PFSK-1 (cell line): ENCODE measurements at regions not wholly inside any gene's neighbourhood (a gene's known extent, or its start where the extent isn't known, plus 50 kb on each side); places are given as distances from the start of the nearest gene placed in this dataset.

Experiments
- FOXP2 ChIP-seq: optimal IDR thresholded peaks from 2 replicates; pipeline ENCODE3; 2011; ENCODE audit warnings: borderline replicate concordance, control low read depth, inconsistent platforms; ENCODE audit not compliant: insufficient read depth; ENCODE audit errors: extremely low read length, extremely low read depth
- POLR2AphosphoS5 ChIP-seq: IDR thresholded peaks from 2 replicates; pipeline ENCODE4 v1.6.1; 2012; ENCODE audit warnings: low read depth, mild to moderate bottlenecking, control low read depth, low read length, moderate library complexity
- REST ChIP-seq, 2 experiments: IDR thresholded peaks; 2 replicates each; pipeline versions ENCODE4 v1.6.1 to v1.8.0; 2011 to 2012; ENCODE audit warnings: low read depth in 2 of 2, low read length in 2 of 2, control low read depth in 1 of 2, inconsistent platforms in 1 of 2, mild to moderate bottlenecking in 1 of 2, moderate library complexity in 1 of 2; ENCODE audit not compliant: insufficient read depth in 1 of 2
- SIN3A ChIP-seq: IDR thresholded peaks from 2 replicates; pipeline ENCODE4 v1.6.1; 2012; ENCODE audit warnings: mild to moderate bottlenecking, low read length, moderate library complexity, borderline replicate concordance; ENCODE audit not compliant: insufficient read depth
- TAF1 ChIP-seq: IDR thresholded peaks from 2 replicates; pipeline ENCODE4 v1.6.1; 2012; ENCODE audit warnings: low read length, control low read depth, borderline replicate concordance; ENCODE audit not compliant: insufficient read depth

- TF ChIP-seq TAF1 (no peak), FOXP2 (no peak), REST (IDR thresholded peaks at IDR 0.05; ENCODE audit: insufficient read depth in 1 of 2, low read depth in 2 of 2, low read length in 2 of 2) (no peak), SIN3A (no peak), POLR2AphosphoS5 (no peak)
Measured at GRCh38 chr2:891734-892133, 58.9 kb upstream of the SNTG2 start.

DNA sequence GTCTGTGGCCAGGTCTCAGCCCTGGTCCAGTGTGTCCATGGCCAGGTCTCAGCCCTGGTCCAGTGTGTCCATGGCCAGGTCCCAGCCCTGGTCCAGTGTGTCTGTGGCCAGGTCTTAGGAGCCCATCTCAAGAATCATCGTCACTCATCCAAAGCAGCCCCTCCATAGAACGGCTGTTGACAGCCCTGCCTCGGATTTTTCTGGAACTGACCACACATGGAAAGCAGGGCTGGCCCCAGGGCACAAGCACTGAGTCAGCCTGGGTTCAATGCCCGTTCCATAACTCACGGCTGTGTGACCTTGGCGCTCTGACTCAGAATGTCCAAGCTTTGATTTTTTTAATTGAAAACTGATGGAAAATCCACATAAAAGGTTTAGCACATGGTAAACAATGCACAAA lies 59.9 kb upstream of the SNTG2 start:
- no peak for TF ChIP-seq SIN3A
- no peak for TF ChIP-seq REST (IDR thresholded peaks at IDR 0.05; ENCODE audit: insufficient read depth in 1 of 2, low read depth in 2 of 2, low read length in 2 of 2)
- TF ChIP-seq FOXP2: no peak
- no peak for TF ChIP-seq TAF1
- TF ChIP-seq POLR2AphosphoS5: no peak

DNA sequence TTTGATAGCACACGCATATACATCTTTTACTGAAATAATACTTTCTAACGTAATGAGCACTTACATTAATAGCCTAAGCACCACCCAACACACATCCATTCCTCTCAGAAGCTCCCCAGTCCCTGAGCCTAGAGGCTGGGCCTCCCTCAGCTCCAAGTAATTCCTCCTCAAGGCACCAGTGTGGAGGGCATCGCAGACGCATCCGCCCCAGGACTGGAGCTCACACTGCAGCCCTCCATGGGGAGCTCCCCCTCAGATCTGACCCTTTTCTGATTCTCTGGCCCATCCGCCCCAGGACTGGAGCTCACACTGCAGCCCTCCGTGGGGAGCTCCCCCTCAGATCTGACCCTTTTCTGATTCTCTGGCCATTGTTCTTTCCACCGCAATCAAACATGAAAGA lies 60.4 kb upstream of the SNTG2 start:
- TF ChIP-seq SIN3A: no peak
- TF ChIP-seq REST (IDR thresholded peaks at IDR 0.05; ENCODE audit: insufficient read depth in 1 of 2, low read depth in 2 of 2, low read length in 2 of 2): no peak
- no peak for TF ChIP-seq FOXP2
- no peak for TF ChIP-seq TAF1

DNA sequence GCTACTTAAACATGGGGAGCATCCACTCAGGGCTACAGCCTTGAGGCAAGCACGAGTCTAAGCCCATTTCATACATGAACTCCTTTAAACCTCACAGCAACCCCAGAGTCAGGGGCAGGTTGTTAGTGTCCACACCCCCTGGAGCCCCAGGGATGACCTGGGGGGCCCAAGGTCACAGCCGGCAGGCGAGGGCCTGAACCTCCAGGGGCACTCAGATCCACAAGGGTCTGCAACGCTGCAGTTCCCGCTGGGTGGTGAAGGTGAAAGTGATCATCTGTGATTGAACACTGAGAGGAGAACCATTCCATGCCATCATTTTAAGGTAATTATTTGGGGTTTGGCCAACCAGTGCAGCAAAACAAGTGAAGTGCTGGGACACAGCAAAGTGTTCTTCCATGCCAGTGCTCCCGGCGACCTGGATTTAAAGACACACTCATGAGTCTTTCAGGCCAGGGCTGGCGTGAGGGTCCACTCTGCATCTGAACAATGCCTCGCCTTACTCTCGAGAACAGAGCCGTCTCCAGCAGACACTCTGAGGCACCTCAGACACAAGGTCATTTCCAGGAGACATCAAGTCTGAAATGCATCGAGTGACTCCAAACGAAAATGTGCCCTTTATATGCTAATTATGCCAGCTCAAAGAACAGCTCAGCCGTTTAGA lies 61.6 kb upstream of the SNTG2 start:
- no peak for TF ChIP-seq SIN3A
- no peak for TF ChIP-seq POLR2AphosphoS5
- no peak for TF ChIP-seq REST (IDR thresholded peaks at IDR 0.05; ENCODE audit: insufficient read depth in 1 of 2, low read depth in 2 of 2, low read length in 2 of 2)
- TF ChIP-seq FOXP2: no peak
- no peak for TF ChIP-seq TAF1

GRCh38 chr2:888211-888801 lies 62.3 kb upstream of the SNTG2 start:
- TF ChIP-seq TAF1 (no peak), FOXP2 (no peak), POLR2AphosphoS5 (no peak), REST (IDR thresholded peaks at IDR 0.05; ENCODE audit: insufficient read depth in 1 of 2, low read depth in 2 of 2, low read length in 2 of 2) (no peak), SIN3A (no peak)
